Natural killer cell treated with Interleukin-12 subunit alpha and Interleukin-12 subunit beta and Interleukin-15 and Interleukin-18, amount 100 ng/mL, for 72 hours (primary cell): ENCODE measurements at regions not wholly inside any gene's neighbourhood (a gene's known extent, or its start where the extent isn't known, plus 50 kb on each side); places are given as distances from the start of the nearest gene placed in this dataset.
A peak's percentile ranks its signal among the peaks of the same experiment; 100 is the strongest.

Source experiments
- ATAC-seq, 2 donors: fragments of 150-1000 bp; cut with Tn5 transposase in 1 of 2; sonication (Bioruptor Pico), chemical (Tn5 transposase) in 1 of 2; 2 replicates each; pipeline ENCODE4 v1.10.0; 2021
- DNase-seq: peaks from one replicate; pipeline ENCODE4 v3.0.0; 2022; ENCODE audit warnings: low spot score
- H3K27ac Mint-ChIP-seq, 2 donors: 1 replicate in 1 of 2; 2 replicates in 1 of 2; pipeline ENCODE4 v1.8.0; 2022; ENCODE audit warnings: mixed read lengths in 2 of 2, mild to moderate bottlenecking in 1 of 2, moderate library complexity in 1 of 2
- H3K27me3 Mint-ChIP-seq, 2 donors: 1 replicate in 1 of 2; 2 replicates in 1 of 2; pipeline ENCODE4 v1.8.0; 2022; ENCODE audit warnings: mixed read lengths in 2 of 2
- H3K36me3 Mint-ChIP-seq: one replicate; pipeline ENCODE4 v1.8.0; 2022; ENCODE audit warnings: mixed read lengths
- H3K4me1 Mint-ChIP-seq, 2 donors: 1 replicate in 1 of 2; 2 replicates in 1 of 2; pipeline ENCODE4 v1.8.0; 2022; ENCODE audit warnings: low read depth in 2 of 2, mixed read lengths in 2 of 2, mild to moderate bottlenecking in 1 of 2
- H3K4me3 Mint-ChIP-seq: one replicate; pipeline ENCODE4 v1.8.0; 2022; ENCODE audit warnings: mixed read lengths
- H3K9me3 Mint-ChIP-seq: 2 replicates; pipeline ENCODE4 v1.8.0; 2022; ENCODE audit warnings: mixed read lengths

DNA sequence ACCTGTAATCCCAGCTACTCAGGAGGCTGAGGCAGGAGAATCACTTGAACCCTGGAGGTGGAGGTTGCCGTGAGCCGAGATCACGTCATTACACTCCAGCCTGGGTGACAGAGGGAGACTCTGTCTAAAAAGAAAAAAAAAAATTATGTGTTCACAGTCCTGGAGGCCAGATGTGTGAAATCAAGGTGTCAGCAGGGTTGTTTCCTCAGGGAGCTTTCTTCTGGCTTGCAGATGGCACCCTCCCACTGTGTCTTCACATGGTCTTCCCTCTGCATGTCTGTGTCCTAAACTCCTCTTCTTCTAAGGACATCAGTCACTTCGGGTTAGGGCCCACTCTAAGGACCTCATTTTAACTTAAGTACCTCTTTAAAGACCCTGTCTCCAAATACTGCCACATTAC is 56.1 kb upstream of the UBE2E1 start:
- H3K36me3 Mint-ChIP-seq = no peaks in the 10 kb centered on the region
- H3K4me1 Mint-ChIP-seq = peaks cover 20 to 22% of the 10 kb centered on the region in 2 donors
- H3K9me3 Mint-ChIP-seq = no peaks in the 10 kb centered on the region
- ATAC-seq (peak; percentile 34 to 56), DNase-seq (no peak)
- no peaks in the 10 kb centered on the region for H3K27me3 Mint-ChIP-seq
- no peak overlapping the region for H3K4me3 Mint-ChIP-seq
- no peak overlapping the region for H3K27ac Mint-ChIP-seq

DNA sequence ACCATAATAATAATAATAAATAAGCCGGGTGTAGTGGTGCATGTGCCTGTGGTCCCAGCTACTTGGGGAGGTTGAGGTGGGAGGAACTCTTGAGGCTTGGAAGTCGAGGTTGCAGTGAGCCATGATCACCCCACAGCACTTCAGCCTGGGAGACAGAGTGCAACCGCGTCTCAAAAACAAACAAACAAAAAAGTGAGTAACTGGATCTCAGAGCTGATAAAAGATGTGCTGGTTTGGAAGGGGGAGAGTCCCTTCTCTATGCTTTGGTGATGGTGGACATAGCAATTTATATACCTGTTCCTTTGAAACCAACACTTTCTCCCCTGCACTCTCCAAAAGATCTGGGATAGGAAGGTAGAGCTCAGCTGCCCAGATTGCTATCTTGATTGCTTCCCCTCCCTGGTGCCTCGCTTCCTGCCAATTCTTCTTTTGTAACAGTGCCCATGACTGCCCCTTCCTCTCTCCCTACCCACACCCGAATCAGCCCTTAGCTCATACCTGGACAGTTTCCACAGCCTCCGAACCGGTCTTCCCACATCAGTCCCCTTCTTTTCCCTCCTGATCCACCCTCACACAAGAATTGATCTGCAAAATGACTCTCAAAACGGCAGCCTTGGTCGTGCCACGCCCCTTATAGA is 55.1 kb upstream of the UBE2E1 start:
- no peak for ATAC-seq
- H3K27ac Mint-ChIP-seq = peak overlapping the region in 1 of 2 donors; percentile 1
- no peaks in the 10 kb centered on the region for H3K36me3 Mint-ChIP-seq
- DNase-seq = no peak
- no peaks in the 10 kb centered on the region for H3K27me3 Mint-ChIP-seq
- no peaks in the 10 kb centered on the region for H3K9me3 Mint-ChIP-seq
- no peak overlapping the region for H3K4me3 Mint-ChIP-seq
- H3K4me1 Mint-ChIP-seq = peaks cover 20 to 22% of the 10 kb centered on the region in 2 donors

DNA sequence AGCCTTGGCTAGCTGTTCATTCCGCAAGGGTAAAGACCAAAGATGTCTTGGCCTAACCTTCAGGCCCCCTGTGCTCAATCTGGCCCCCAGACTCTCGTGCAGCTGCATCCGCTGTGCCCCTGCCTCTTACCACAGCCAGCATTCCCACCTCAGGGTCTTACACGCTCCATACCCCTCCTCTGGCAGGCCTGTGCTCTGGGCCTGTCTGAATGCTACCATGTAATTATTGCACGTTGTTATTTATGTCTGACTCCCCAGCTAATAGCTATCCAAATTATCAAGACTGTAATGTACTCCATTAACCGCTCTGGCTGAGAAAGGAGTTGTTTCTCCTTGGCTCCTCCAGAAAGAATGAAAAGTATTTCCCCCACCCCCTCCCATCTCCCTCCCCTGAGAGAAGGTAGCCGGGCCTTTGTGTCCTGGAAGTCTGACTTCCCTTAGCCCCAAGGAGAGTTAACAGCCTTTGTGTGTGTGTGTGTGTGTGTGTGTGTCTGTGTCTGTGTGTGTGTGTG is 54.5 kb upstream of the UBE2E1 start:
- DNase-seq (no peak), ATAC-seq (no peak)
- no peaks in the 10 kb centered on the region for H3K9me3 Mint-ChIP-seq
- peak overlapping the region in 1 of 2 donors; percentile 1 for H3K27ac Mint-ChIP-seq
- no peak overlapping the region for H3K4me3 Mint-ChIP-seq
- no peaks in the 10 kb centered on the region for H3K27me3 Mint-ChIP-seq
- no peaks in the 10 kb centered on the region for H3K36me3 Mint-ChIP-seq
- peaks cover 20 to 22% of the 10 kb centered on the region in 2 donors for H3K4me1 Mint-ChIP-seq

DNA sequence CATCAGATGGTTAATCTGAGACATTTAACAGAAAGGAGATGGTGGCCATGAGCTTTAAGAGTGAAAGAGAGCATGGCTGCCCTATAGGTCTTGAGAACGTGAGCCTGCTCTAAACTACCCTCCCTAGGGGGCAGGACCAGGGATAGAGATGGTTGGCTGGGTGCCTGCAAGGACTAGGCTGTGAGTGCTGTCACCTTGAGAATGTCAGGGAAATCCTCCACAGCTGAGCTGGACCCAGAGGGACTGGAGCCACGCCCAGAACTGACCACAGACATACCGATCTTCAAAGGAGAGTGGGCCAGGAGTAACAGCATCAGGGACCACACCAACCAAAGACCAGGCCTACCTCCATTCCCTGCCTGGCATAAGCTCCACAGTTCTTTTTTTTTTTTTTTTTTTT is 53.6 kb upstream of the UBE2E1 start:
- H3K4me1 Mint-ChIP-seq = peaks cover 20 to 22% of the 10 kb centered on the region in 2 donors
- H3K27me3 Mint-ChIP-seq = no peaks in the 10 kb centered on the region
- no peak for DNase-seq
- ATAC-seq = no peak
- no peak overlapping the region for H3K4me3 Mint-ChIP-seq
- no peaks in the 10 kb centered on the region for H3K36me3 Mint-ChIP-seq
- no peak overlapping the region for H3K27ac Mint-ChIP-seq
- H3K9me3 Mint-ChIP-seq = no peaks in the 10 kb centered on the region

DNA sequence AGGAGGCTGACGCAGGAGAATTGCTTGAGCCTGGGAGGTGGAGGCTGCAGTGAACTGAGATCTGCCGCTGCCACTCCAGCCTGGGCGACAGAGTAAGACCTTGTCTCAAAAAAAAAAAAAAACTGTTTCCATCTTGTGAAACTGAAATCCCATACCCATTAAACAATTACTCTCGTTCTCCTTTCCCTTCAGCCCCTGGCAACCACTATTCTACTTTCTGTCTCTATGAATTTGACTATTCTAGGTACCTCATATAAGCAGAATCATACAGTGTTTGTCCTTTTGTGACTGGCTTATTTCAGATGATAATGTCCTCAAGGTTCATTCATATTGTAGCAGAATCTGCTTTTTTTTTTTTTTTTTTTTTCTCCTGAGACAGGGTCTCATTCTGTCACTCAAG is 51.5 kb upstream of the UBE2E1 start:
- H3K4me3 Mint-ChIP-seq = no peak overlapping the region
- H3K27me3 Mint-ChIP-seq = no peaks in the 10 kb centered on the region
- ATAC-seq (no peak), DNase-seq (no peak)
- no peaks in the 10 kb centered on the region for H3K9me3 Mint-ChIP-seq
- peaks cover 17 to 20% of the 10 kb centered on the region in 2 donors for H3K4me1 Mint-ChIP-seq
- H3K36me3 Mint-ChIP-seq = no peaks in the 10 kb centered on the region
- H3K27ac Mint-ChIP-seq = peak overlapping the region in 1 of 2 donors; percentile 36
